Nephron progenitor cell (in vitro differentiated cells): ENCODE measurements at regions not wholly inside any gene's neighbourhood (a gene's known extent, or its start where the extent isn't known, plus 50 kb on each side); places are given as distances from the start of the nearest gene placed in this dataset.

Source experiments
- DNase-seq: peaks from one replicate; pipeline ENCODE4 v3.0.0; 2021
- H3K27ac Mint-ChIP-seq: 2 replicates; pipeline ENCODE4 v1.8.0; 2021; ENCODE audit warnings: mild to moderate bottlenecking, moderate library complexity, mixed read lengths
- H3K27me3 Mint-ChIP-seq: 2 replicates; pipeline ENCODE4 v1.8.0; 2021; ENCODE audit warnings: mild to moderate bottlenecking, low read depth, mixed read lengths; ENCODE audit not compliant: poor library complexity
- H3K36me3 Mint-ChIP-seq: 2 replicates; pipeline ENCODE4 v1.8.0; 2021; ENCODE audit warnings: low read depth, mixed read lengths
- H3K4me1 Mint-ChIP-seq: 2 replicates; pipeline ENCODE4 v1.8.0; 2021; ENCODE audit warnings: mixed read lengths
- H3K4me3 Mint-ChIP-seq: 2 replicates; pipeline ENCODE4 v1.8.0; 2021; ENCODE audit warnings: mild to moderate bottlenecking, moderate library complexity, mixed read lengths
- H3K9me3 Mint-ChIP-seq: 2 replicates; pipeline ENCODE4 v1.8.0; 2021; ENCODE audit warnings: mild to moderate bottlenecking, moderate library complexity, mixed read lengths
- TF ChIP-seq, protein P1 (sequence below): fragments of 200-600 bp; sonication (generic); IDR thresholded peaks from 2 replicates; pipeline ENCODE4 v1.5.0; 2021; ENCODE audit warnings: antibody characterized with exemption

DNA sequence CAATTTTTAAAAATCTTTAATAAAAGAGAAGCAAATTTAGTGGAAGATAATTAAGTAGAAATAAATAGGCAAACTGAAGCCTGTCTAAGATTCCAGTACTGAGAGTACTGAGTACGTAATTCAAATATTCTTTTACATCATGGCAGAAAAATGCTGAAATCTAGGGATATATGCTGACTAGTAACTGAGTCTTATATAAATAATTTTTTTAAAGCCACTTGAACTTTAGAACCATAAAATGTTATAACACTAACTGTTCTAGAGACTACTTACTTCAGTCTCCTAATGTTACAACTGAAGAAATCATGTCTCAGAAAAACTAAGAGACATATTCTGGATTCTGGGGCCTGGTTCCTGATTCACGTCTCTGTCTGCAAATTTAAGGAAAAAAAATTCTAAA, 230.6 kb upstream of the PLEKHG7 start:
- no peak for DNase-seq
- H3K4me1 Mint-ChIP-seq: peaks cover 7% of the 10 kb centered on the region
- peaks cover 5% of the 10 kb centered on the region for H3K27me3 Mint-ChIP-seq
- TF ChIP-seq, protein P1, sequence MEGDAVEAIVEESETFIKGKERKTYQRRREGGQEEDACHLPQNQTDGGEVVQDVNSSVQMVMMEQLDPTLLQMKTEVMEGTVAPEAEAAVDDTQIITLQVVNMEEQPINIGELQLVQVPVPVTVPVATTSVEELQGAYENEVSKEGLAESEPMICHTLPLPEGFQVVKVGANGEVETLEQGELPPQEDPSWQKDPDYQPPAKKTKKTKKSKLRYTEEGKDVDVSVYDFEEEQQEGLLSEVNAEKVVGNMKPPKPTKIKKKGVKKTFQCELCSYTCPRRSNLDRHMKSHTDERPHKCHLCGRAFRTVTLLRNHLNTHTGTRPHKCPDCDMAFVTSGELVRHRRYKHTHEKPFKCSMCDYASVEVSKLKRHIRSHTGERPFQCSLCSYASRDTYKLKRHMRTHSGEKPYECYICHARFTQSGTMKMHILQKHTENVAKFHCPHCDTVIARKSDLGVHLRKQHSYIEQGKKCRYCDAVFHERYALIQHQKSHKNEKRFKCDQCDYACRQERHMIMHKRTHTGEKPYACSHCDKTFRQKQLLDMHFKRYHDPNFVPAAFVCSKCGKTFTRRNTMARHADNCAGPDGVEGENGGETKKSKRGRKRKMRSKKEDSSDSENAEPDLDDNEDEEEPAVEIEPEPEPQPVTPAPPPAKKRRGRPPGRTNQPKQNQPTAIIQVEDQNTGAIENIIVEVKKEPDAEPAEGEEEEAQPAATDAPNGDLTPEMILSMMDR: no peak
- H3K9me3 Mint-ChIP-seq: no peaks in the 10 kb centered on the region
- H3K4me3 Mint-ChIP-seq: no peak overlapping the region
- no peak overlapping the region for H3K27ac Mint-ChIP-seq
- no peaks in the 10 kb centered on the region for H3K36me3 Mint-ChIP-seq

DNA sequence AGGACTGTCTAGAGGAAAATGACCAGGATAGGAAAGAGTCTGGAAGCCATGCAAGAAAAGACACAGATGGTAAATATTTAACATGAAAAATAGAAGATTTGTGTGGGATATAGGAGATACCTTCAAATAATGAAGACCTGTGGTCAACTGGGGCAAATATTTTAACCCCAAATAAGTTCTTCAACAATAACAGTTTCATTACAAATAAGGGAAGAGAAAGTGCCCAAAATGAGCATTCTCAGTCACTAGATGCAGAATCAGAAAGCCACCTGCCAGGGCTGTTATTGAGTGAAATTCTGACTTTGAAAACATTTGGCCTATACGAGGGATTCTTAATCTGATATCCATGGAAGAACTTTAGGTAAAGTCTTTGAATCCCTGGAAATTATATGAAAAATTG, 231.2 kb upstream of the PLEKHG7 start:
- Mint-ChIP-seq H3K27ac (no peak overlapping the region), H3K9me3 (no peaks in the 10 kb centered on the region)
- DNase-seq: no peak

DNA sequence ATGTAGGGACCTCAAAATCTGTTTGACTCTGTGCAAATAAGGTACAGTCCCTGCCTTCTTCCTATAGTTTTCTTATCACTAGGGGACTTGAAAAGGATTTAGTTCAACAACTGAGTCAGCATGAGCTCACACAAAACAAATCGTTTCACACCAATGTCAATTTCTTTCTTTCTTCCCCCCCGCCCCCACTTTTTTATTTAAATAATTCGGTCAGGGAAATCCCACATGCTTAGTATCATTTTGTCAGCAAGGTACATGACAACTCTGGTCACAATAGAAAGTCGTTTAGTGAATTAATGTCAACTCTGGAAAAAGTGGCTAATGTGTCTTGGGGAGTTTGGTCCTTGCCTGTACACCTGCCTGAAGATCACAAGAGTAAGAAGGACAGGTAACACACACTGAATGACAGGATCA, 232.2 kb upstream of the PLEKHG7 start:
- Mint-ChIP-seq H3K4me1 (peaks cover 21% of the 10 kb centered on the region), H3K4me3 (no peak overlapping the region), H3K36me3 (no peaks in the 10 kb centered on the region), H3K9me3 (no peaks in the 10 kb centered on the region), H3K27ac (no peak overlapping the region), H3K27me3 (no peaks in the 10 kb centered on the region)
- no peak for DNase-seq
- TF ChIP-seq, protein P1: no peak

More for the DNA sequence above, 231.2 kb upstream of the PLEKHG7 start:
- Mint-ChIP-seq H3K4me1 (peaks cover 14% of the 10 kb centered on the region), H3K36me3 (no peaks in the 10 kb centered on the region), H3K27me3 (peaks cover under 1% of the 10 kb centered on the region), H3K4me3 (no peak overlapping the region)
- TF ChIP-seq, protein P1: no peak

DNA sequence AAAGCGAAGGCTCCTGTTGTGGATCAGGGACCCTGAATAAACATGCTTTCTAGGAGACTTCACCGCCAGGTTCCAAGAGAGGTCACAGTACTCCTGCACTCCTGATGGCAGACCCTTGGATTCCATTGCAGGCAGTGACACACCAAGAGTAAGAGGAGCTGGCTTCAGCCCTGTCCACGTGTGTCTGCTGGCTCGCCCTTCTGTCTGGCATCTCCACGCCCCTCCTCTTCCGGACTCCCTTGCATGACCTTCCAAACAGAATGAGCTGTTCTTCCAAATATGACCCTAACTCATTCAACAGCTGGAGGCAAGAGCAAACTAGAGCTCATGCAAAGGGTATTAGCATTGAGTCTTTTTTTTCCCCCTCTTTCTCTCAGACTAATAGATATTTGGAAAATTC, 233.0 kb upstream of the PLEKHG7 start:
- Mint-ChIP-seq H3K27ac (no peak overlapping the region), H3K4me3 (no peak overlapping the region), H3K36me3 (no peaks in the 10 kb centered on the region), H3K4me1 (peaks cover 27% of the 10 kb centered on the region), H3K9me3 (no peaks in the 10 kb centered on the region), H3K27me3 (no peaks in the 10 kb centered on the region)
- TF ChIP-seq, protein P1: no peak
- DNase-seq: no peak

DNA sequence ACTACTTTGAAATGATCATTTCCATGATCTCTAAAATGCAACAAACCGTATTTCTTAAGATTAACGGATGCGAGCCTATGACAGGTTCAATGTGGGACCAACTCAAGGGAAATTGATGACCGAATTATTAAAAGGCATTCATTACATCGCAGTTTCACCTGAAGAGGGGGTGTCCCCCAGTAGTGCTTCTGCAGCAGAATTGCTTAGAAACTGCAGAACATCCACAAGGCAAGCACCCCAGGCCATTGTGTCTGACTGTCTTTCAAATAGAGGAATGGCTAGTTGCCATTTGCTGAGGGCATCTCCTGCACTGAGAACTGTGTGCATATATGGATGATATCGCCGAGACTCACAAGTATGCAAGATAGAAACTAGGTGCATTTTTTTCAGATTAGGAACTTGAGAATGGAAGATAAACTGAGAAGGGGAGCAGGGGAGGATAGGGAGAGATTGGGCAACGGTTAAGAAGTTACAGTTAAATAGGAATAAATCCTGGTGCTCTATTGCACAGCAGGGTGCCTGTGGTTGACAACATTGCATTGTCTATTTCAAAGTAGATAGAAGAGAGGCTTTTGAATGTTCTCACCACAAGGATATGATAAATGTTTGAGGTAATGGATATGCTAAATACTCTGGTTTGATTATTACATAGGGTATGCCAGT, 234.3 kb upstream of the PLEKHG7 start:
- DNase-seq: no peak
- Mint-ChIP-seq H3K4me3 (no peak overlapping the region), H3K9me3 (no peaks in the 10 kb centered on the region), H3K27me3 (no peaks in the 10 kb centered on the region), H3K4me1 (peaks cover 31% of the 10 kb centered on the region), H3K36me3 (no peaks in the 10 kb centered on the region), H3K27ac (no peak overlapping the region)
- TF ChIP-seq, protein P1: no peak

DNA sequence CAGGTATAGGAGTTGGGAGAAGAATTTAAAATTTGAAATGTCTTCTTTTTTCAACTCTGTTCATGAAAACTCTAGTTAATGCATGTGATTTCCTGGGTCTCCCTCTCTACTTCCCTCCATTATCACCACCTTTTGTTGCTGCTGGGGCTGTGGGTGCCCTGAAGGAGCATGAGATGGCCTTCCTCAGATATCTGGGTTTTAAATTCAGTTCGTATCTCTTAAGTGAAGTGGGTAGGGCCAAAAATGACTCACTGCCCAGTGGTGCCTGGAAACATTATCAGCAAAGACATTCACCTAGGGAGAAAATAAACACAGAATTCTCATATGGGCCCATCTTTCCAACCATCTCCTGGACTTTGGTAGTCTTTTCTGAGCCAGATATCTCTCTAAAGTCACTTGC, 234.9 kb upstream of the PLEKHG7 start:
- H3K4me1 Mint-ChIP-seq: peaks cover 31% of the 10 kb centered on the region
- no peak overlapping the region for H3K4me3 Mint-ChIP-seq
- no peaks in the 10 kb centered on the region for H3K9me3 Mint-ChIP-seq
- H3K36me3 Mint-ChIP-seq: no peaks in the 10 kb centered on the region
- TF ChIP-seq, protein P1: no peak
- no peaks in the 10 kb centered on the region for H3K27me3 Mint-ChIP-seq
- no peak overlapping the region for H3K27ac Mint-ChIP-seq
- DNase-seq: no peak
